HFFc6 (cell line): ENCODE measurements at regions not wholly inside any gene's neighbourhood (a gene's known extent, or its start where the extent isn't known, plus 50 kb on each side); places are given as distances from the start of the nearest gene placed in this dataset.

Experiments used
- DNase-seq: peaks from one replicate; pipeline ENCODE4 v3.0.0-alpha.2; 2018
- H3K27ac Mint-ChIP-seq: 2 replicates; pipeline ENCODE4 v1.8.0; 2020; ENCODE audit warnings: mild to moderate bottlenecking, mixed read lengths
- H3K27me3 Mint-ChIP-seq: 2 replicates; pipeline ENCODE4 v1.8.0; 2021; ENCODE audit warnings: mild to moderate bottlenecking, moderate library complexity, mixed read lengths; ENCODE audit not compliant: insufficient read depth
- H3K36me3 Mint-ChIP-seq: 2 replicates; pipeline ENCODE4 v1.8.0; 2021; ENCODE audit warnings: low read depth, mixed read lengths
- H3K4me1 Mint-ChIP-seq: 2 replicates; pipeline ENCODE4 v1.8.0; 2020; ENCODE audit warnings: low read depth, mixed read lengths
- H3K4me3 Mint-ChIP-seq: 2 replicates; pipeline ENCODE4 v1.8.0; 2020; ENCODE audit warnings: mild to moderate bottlenecking, moderate library complexity, mixed read lengths
- H3K9me3 Mint-ChIP-seq: 2 replicates; pipeline ENCODE4 v1.8.0; 2020; ENCODE audit warnings: mild to moderate bottlenecking, mixed read lengths
- CTCF ChIP-seq: fragments of 200-600 bp; sonication (generic); IDR thresholded peaks from 2 replicates; pipeline ENCODE4 v1.5.0; 2021; ENCODE audit warnings: antibody characterized with exemption, mild to moderate bottlenecking

- Mint-ChIP-seq H3K27me3 (no peaks in the 10 kb centered on the region; the same call in 1 of the 2 replicates), H3K9me3 (peaks cover 31% of the 10 kb centered on the region), H3K36me3 (no peaks in the 10 kb centered on the region), H3K4me3 (no peak overlapping the region), H3K4me1 (no peaks in the 10 kb centered on the region), H3K27ac (no peak overlapping the region)
- TF ChIP-seq CTCF = no peak
- no peak for DNase-seq
Observed at GRCh38 chr13:107284173-107284572, 716.2 kb upstream of the ARGLU1 start.

GRCh38 chr13:107277911-107278310 is 710.0 kb upstream of the ARGLU1 start:
- H3K4me3 Mint-ChIP-seq = no peak overlapping the region
- no peak for DNase-seq
- H3K27ac Mint-ChIP-seq = no peak overlapping the region
- peaks cover 30% of the 10 kb centered on the region for H3K9me3 Mint-ChIP-seq
- TF ChIP-seq CTCF = no peak
- H3K4me1 Mint-ChIP-seq = no peaks in the 10 kb centered on the region
- no peaks in the 10 kb centered on the region; the same call in 1 of the 2 replicates for H3K27me3 Mint-ChIP-seq
- H3K36me3 Mint-ChIP-seq = no peaks in the 10 kb centered on the region

GRCh38 chr13:107276936-107277335 is 709.0 kb upstream of the ARGLU1 start:
- no peak for TF ChIP-seq CTCF
- Mint-ChIP-seq H3K36me3 (no peaks in the 10 kb centered on the region), H3K27me3 (no peaks in the 10 kb centered on the region; the same call in 1 of the 2 replicates), H3K9me3 (peaks cover 28% of the 10 kb centered on the region), H3K4me3 (no peak overlapping the region), H3K4me1 (no peaks in the 10 kb centered on the region), H3K27ac (no peak overlapping the region)
- DNase-seq = no peak

- Mint-ChIP-seq H3K9me3 (peaks cover 28% of the 10 kb centered on the region), H3K27ac (no peak overlapping the region), H3K27me3 (no peaks in the 10 kb centered on the region; the same call in 1 of the 2 replicates), H3K4me1 (no peaks in the 10 kb centered on the region), H3K36me3 (no peaks in the 10 kb centered on the region), H3K4me3 (no peak overlapping the region)
- no peak for DNase-seq
- no peak for TF ChIP-seq CTCF
Observed at GRCh38 chr13:107275945-107276614, 708.1 kb upstream of the ARGLU1 start.

- no peaks in the 10 kb centered on the region for H3K4me1 Mint-ChIP-seq
- no peaks in the 10 kb centered on the region; the same call in 1 of the 2 replicates for H3K27me3 Mint-ChIP-seq
- no peak overlapping the region for H3K27ac Mint-ChIP-seq
- no peak overlapping the region for H3K4me3 Mint-ChIP-seq
- peaks cover 24% of the 10 kb centered on the region for H3K9me3 Mint-ChIP-seq
- no peak for TF ChIP-seq CTCF
- DNase-seq = no peak
- no peaks in the 10 kb centered on the region for H3K36me3 Mint-ChIP-seq
Observed at GRCh38 chr13:107275312-107275711, 707.4 kb upstream of the ARGLU1 start.
